IPS DF 19.7 (cell line): ENCODE measurements at regions not wholly inside any gene's neighbourhood (a gene's known extent, or its start where the extent isn't known, plus 50 kb on each side); places are given as distances from the start of the nearest gene placed in this dataset.

ENCODE experiments used
- DNase-seq: peaks from one replicate; pipeline ENCODE4 v3.0.0-alpha.2; 2013; ENCODE audit warnings: low read depth, low spot score

GRCh38 chr6:19668710-19669109 is 168.5 kb upstream of the ID4 start:
- no peak for DNase-seq

GRCh38 chr6:19669206-19669605 is 168.0 kb upstream of the ID4 start:
- no peak for DNase-seq

GRCh38 chr6:19682859-19683258 is 154.3 kb upstream of the ID4 start:
- no peak for DNase-seq

- DNase-seq: no peak
Observed at GRCh38 chr6:19690325-19691075, 146.7 kb upstream of the ID4 start.

GRCh38 chr6:19691465-19692167 is 145.6 kb upstream of the ID4 start:
- peak; percentile 64 for DNase-seq

GRCh38 chr6:19692506-19693298 is 144.5 kb upstream of the ID4 start:
- no peak for DNase-seq

GRCh38 chr6:19694697-19695096 is 142.5 kb upstream of the ID4 start:
- no peak for DNase-seq

GRCh38 chr6:19697744-19698290 is 139.4 kb upstream of the ID4 start:
- DNase-seq: no peak

- DNase-seq: no peak
Observed at GRCh38 chr6:19699932-19700331, 137.2 kb upstream of the ID4 start.

GRCh38 chr6:19705606-19706005 is 131.6 kb upstream of the ID4 start:
- no peak for DNase-seq

- no peak for DNase-seq
Observed at GRCh38 chr6:19712012-19712688, 125.0 kb upstream of the ID4 start.

GRCh38 chr6:19712998-19713397 is 124.2 kb upstream of the ID4 start:
- no peak for DNase-seq

GRCh38 chr6:19713411-19713810 is 123.8 kb upstream of the ID4 start:
- DNase-seq: no peak

- DNase-seq: no peak
Observed at GRCh38 chr6:19713984-19714383, 123.2 kb upstream of the ID4 start.

GRCh38 chr6:19714434-19715166 is 122.6 kb upstream of the ID4 start:
- DNase-seq: no peak

- no peak for DNase-seq
Observed at GRCh38 chr6:19715167-19715551, 122.0 kb upstream of the ID4 start.

- no peak for DNase-seq
Observed at GRCh38 chr6:19719691-19720128, 117.5 kb upstream of the ID4 start.

- DNase-seq: no peak
Observed at GRCh38 chr6:19721766-19722377, 115.3 kb upstream of the ID4 start.

- DNase-seq: no peak
Observed at GRCh38 chr6:19722999-19723398, 114.2 kb upstream of the ID4 start.

- DNase-seq: no peak
Observed at GRCh38 chr6:19723545-19723944, 113.6 kb upstream of the ID4 start.
